ENCODE measurements at regions not wholly inside any gene's neighbourhood (a gene's known extent, or its start where the extent isn't known, plus 50 kb on each side); places are given as distances from the start of the nearest gene placed in this dataset.

DNA sequence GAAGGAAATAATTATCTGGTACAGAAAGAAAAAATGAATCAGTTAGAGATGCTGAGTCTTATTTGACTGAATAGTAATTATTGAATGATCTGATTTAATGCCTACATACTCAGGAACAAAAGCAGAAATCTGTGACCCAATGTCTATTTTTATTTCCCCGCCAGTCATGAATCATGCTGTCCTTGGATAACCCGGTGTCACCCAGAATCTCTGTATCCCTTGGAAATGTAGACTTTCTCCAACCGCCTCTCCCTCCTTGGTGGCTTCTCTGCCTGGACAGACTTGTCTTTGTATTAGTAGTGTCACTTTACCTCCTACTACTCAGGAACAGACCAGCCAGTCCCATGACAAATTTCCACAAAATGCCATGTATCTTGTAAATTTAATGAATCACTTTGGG lies 173.3 kb upstream of the PDGFD start:
- TF ChIP-seq, protein P1, sequence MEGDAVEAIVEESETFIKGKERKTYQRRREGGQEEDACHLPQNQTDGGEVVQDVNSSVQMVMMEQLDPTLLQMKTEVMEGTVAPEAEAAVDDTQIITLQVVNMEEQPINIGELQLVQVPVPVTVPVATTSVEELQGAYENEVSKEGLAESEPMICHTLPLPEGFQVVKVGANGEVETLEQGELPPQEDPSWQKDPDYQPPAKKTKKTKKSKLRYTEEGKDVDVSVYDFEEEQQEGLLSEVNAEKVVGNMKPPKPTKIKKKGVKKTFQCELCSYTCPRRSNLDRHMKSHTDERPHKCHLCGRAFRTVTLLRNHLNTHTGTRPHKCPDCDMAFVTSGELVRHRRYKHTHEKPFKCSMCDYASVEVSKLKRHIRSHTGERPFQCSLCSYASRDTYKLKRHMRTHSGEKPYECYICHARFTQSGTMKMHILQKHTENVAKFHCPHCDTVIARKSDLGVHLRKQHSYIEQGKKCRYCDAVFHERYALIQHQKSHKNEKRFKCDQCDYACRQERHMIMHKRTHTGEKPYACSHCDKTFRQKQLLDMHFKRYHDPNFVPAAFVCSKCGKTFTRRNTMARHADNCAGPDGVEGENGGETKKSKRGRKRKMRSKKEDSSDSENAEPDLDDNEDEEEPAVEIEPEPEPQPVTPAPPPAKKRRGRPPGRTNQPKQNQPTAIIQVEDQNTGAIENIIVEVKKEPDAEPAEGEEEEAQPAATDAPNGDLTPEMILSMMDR (IDR thresholded peaks at IDR 0.05 in 2 of 3, conservative IDR thresholded peaks at IDR 0.05 in 1 of 3; ENCODE audit: insufficient read depth in 2 of 3, low read depth in 1 of 3, low read length in 3 of 3): no peak
- TF ChIP-seq CBFA2T2 (conservative IDR thresholded peaks at IDR 0.05) (no peak), RBM39 (optimal IDR thresholded peaks at IDR 0.05; ENCODE audit: low read depth, low read length) (no peak), MXI1 (IDR thresholded peaks at IDR 0.05; ENCODE audit: low read depth, low read length) (no peak), FOSL1 (tag; conservative IDR thresholded peaks at IDR 0.05) (no peak), ZNF780A (CRISPR knock-in tag; IDR thresholded peaks at IDR 0.05) (no peak), HCFC1 (IDR thresholded peaks at IDR 0.05; ENCODE audit: low read depth, low read length) (no peak), NFYB (IDR thresholded peaks at IDR 0.05; ENCODE audit: extremely low read depth, insufficient read length) (no peak), RBBP5 (IDR thresholded peaks at IDR 0.05; ENCODE audit: borderline replicate concordance, insufficient read depth, low read length, poor library complexity, severe bottlenecking) (no peak), ZSCAN29 (IDR thresholded peaks at IDR 0.05) (no peak), POLR2A (conservative IDR thresholded peaks at IDR 0.05) (no peak), TEAD2 (tag; IDR thresholded peaks at IDR 0.05) (no peak)
- TF ChIP-seq, protein P2, sequence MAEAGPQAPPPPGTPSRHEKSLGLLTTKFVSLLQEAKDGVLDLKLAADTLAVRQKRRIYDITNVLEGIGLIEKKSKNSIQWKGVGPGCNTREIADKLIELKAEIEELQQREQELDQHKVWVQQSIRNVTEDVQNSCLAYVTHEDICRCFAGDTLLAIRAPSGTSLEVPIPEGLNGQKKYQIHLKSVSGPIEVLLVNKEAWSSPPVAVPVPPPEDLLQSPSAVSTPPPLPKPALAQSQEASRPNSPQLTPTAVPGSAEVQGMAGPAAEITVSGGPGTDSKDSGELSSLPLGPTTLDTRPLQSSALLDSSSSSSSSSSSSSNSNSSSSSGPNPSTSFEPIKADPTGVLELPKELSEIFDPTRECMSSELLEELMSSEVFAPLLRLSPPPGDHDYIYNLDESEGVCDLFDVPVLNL (CRISPR knock-in tag; IDR thresholded peaks at IDR 0.05; ENCODE audit: low read depth): no peak

All from K562 (cell line).